Hepatocyte (in vitro differentiated cells): ENCODE measurements at regions not wholly inside any gene's neighbourhood (a gene's known extent, or its start where the extent isn't known, plus 50 kb on each side); places are given as distances from the start of the nearest gene placed in this dataset.

Source experiments
- EZH2phosphoT487 ChIP-seq: fragments of 200-600 bp; sonication (generic); IDR thresholded peaks from one replicate; pipeline ENCODE4 v1.6.1; 2018; ENCODE audit warnings: antibody characterized with exemption, mild to moderate bottlenecking, low read depth, moderate library complexity; ENCODE audit not compliant: unreplicated experiment, severe bottlenecking
- TF ChIP-seq, protein P1 (sequence below): fragments of 200-600 bp; sonication (generic); IDR thresholded peaks from 2 replicates; pipeline ENCODE4 v1.5.1; 2016; ENCODE audit warnings: antibody characterized with exemption, mild to moderate bottlenecking; ENCODE audit not compliant: poor library complexity

DNA sequence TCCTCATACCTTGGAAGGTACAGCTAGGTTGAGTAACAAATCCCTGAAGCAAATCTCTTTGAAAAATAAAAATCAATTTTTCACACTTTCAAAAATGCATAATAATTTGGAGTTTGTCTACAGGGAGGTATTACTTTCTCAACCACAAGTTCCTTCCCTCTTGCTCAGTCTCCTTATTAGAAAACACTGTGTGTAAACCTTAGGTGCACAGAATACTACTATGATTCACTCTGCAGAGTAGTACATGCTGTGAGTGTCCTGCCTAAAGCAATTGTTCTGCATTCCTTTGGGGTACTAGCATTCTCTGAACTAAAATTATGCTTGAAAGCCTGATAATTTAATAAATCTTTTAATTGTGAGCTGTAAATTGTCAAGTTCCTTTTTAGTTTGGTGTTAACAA is 115.9 kb upstream of the EPHA3 start:
- TF ChIP-seq, protein P1, sequence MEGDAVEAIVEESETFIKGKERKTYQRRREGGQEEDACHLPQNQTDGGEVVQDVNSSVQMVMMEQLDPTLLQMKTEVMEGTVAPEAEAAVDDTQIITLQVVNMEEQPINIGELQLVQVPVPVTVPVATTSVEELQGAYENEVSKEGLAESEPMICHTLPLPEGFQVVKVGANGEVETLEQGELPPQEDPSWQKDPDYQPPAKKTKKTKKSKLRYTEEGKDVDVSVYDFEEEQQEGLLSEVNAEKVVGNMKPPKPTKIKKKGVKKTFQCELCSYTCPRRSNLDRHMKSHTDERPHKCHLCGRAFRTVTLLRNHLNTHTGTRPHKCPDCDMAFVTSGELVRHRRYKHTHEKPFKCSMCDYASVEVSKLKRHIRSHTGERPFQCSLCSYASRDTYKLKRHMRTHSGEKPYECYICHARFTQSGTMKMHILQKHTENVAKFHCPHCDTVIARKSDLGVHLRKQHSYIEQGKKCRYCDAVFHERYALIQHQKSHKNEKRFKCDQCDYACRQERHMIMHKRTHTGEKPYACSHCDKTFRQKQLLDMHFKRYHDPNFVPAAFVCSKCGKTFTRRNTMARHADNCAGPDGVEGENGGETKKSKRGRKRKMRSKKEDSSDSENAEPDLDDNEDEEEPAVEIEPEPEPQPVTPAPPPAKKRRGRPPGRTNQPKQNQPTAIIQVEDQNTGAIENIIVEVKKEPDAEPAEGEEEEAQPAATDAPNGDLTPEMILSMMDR, result no peak
- TF ChIP-seq EZH2phosphoT487, result no peak
